ENCODE measurements at regions not wholly inside any gene's neighbourhood (a gene's known extent, or its start where the extent isn't known, plus 50 kb on each side); places are given as distances from the start of the nearest gene placed in this dataset.

GRCh38 chr6:48278261-48278660 lies 167.3 kb upstream of the PTCHD4 start:
- no TSS peak for BruUV-seq (replicated peaks)
- no peaks in the 10 kb centered on the region for H3K79me2 ChIP-seq (ENCODE audit: low read length)
- TF ChIP-seq CTCF (conservative IDR thresholded peaks at IDR 0.05; ENCODE audit: low read depth, low read length) (no peak), EZH2phosphoT487 (IDR thresholded peaks at IDR 0.05; ENCODE audit: borderline replicate concordance, low read length) (no peak), EZH2 (IDR thresholded peaks at IDR 0.05; ENCODE audit: low read length, unreplicated experiment) (no peak)
- H3K9me3 ChIP-seq (ENCODE audit: low read length), result no peaks in the 10 kb centered on the region
- H3K27me3 ChIP-seq (ENCODE audit: low read length), result no peaks in the 10 kb centered on the region
- H3K27ac ChIP-seq (ENCODE audit: low read length), result no peak overlapping the region
- no peak overlapping the region for H2AFZ ChIP-seq (ENCODE audit: low read length)
- H4K20me1 ChIP-seq (ENCODE audit: low read length), result no peaks in the 10 kb centered on the region
- ATAC-seq (no peak), DNase-seq (no peak)
- no peaks in the 10 kb centered on the region for H3K9me2 ChIP-seq (replicated peaks; ENCODE audit: low read length)
- intact Hi-C loops (cut with micrococcal nuclease), result no loop called here
- H3K4me2 ChIP-seq (ENCODE audit: low read length), result no peak overlapping the region
- no peaks in the 10 kb centered on the region for H3F3A ChIP-seq (ENCODE audit: low read length, unreplicated experiment)
- H3K9ac ChIP-seq (ENCODE audit: low read length), result no peak overlapping the region
- H3K4me3 ChIP-seq (ENCODE audit: low read length), result no peak overlapping the region
- H3K36me3 ChIP-seq (ENCODE audit: low read depth, low read length), result no peaks in the 10 kb centered on the region
- CTCF ChIA-PET, result interaction anchor here (0.6 kb wide), 1 partner anchor 104 kb away, joined by 3 read pairs; no protein-coding TSS in a partner anchor
- no peaks in the 10 kb centered on the region for H3K4me1 ChIP-seq (ENCODE audit: insufficient read depth, low read length)
- POLR2A ChIA-PET (ENCODE audit: unreplicated experiment), result no interaction called here

- Histone ChIP-seq H3K4me1 (ENCODE audit: insufficient read depth, low read length) (no peaks in the 10 kb centered on the region), H3K27ac (ENCODE audit: low read length) (no peak overlapping the region), H4K20me1 (ENCODE audit: low read length) (no peaks in the 10 kb centered on the region), H3K9me2 (replicated peaks; ENCODE audit: low read length) (no peaks in the 10 kb centered on the region), H3K79me2 (ENCODE audit: low read length) (no peaks in the 10 kb centered on the region), H3K4me2 (ENCODE audit: low read length) (no peak overlapping the region), H3F3A (ENCODE audit: low read length, unreplicated experiment) (no peaks in the 10 kb centered on the region), H3K9me3 (ENCODE audit: low read length) (no peaks in the 10 kb centered on the region), H2AFZ (ENCODE audit: low read length) (no peak overlapping the region), H3K9ac (ENCODE audit: low read length) (no peak overlapping the region), H3K27me3 (ENCODE audit: low read length) (no peaks in the 10 kb centered on the region), H3K4me3 (ENCODE audit: low read length) (no peak overlapping the region), H3K36me3 (ENCODE audit: low read depth, low read length) (no peaks in the 10 kb centered on the region)
- TF ChIP-seq CTCF (conservative IDR thresholded peaks at IDR 0.05; ENCODE audit: low read depth, low read length) (no peak), EZH2 (IDR thresholded peaks at IDR 0.05; ENCODE audit: low read length, unreplicated experiment) (no peak), EZH2phosphoT487 (IDR thresholded peaks at IDR 0.05; ENCODE audit: borderline replicate concordance, low read length) (no peak)
- ChIA-PET CTCF (no interaction called here), POLR2A (ENCODE audit: unreplicated experiment) (no interaction called here)
- BruUV-seq (replicated peaks), result no TSS peak
- ATAC-seq (no peak), DNase-seq (no peak)
- intact Hi-C loops (cut with micrococcal nuclease), result no loop called here
These were observed 161.5 kb upstream of the PTCHD4 start for GRCh38 chr6:48272518-48272917.

- no peaks in the 10 kb centered on the region for H3K27me3 ChIP-seq (ENCODE audit: low read length)
- BruUV-seq (replicated peaks), result no TSS peak
- no peak overlapping the region for H3K9ac ChIP-seq (ENCODE audit: low read length)
- no peak for ATAC-seq
- H4K20me1 ChIP-seq (ENCODE audit: low read length), result no peaks in the 10 kb centered on the region
- no peaks in the 10 kb centered on the region for H3K36me3 ChIP-seq (ENCODE audit: low read depth, low read length)
- no peak overlapping the region for H3K27ac ChIP-seq (ENCODE audit: low read length)
- H3K9me2 ChIP-seq (replicated peaks; ENCODE audit: low read length), result no peaks in the 10 kb centered on the region
- no peaks in the 10 kb centered on the region for H3K79me2 ChIP-seq (ENCODE audit: low read length)
- no peak for TF ChIP-seq EZH2phosphoT487 (IDR thresholded peaks at IDR 0.05; ENCODE audit: borderline replicate concordance, low read length)
- TF ChIP-seq CTCF (conservative IDR thresholded peaks at IDR 0.05; ENCODE audit: low read depth, low read length), result no peak
- no peak for TF ChIP-seq EZH2 (IDR thresholded peaks at IDR 0.05; ENCODE audit: low read length, unreplicated experiment)
- no peak overlapping the region for H3K4me3 ChIP-seq (ENCODE audit: low read length)
- no peak overlapping the region for H2AFZ ChIP-seq (ENCODE audit: low read length)
- H3K4me1 ChIP-seq (ENCODE audit: insufficient read depth, low read length), result no peaks in the 10 kb centered on the region
- H3F3A ChIP-seq (ENCODE audit: low read length, unreplicated experiment), result no peaks in the 10 kb centered on the region
- intact Hi-C loops (cut with micrococcal nuclease), result no loop called here
- DNase-seq, result no peak
- CTCF ChIA-PET, result no interaction called here
- POLR2A ChIA-PET (ENCODE audit: unreplicated experiment), result no interaction called here
- no peak overlapping the region for H3K4me2 ChIP-seq (ENCODE audit: low read length)
- no peaks in the 10 kb centered on the region for H3K9me3 ChIP-seq (ENCODE audit: low read length)
These were observed 144.1 kb upstream of the PTCHD4 start for GRCh38 chr6:48255094-48255493.

Measured in PC-3 (cell line).